A549 (cell line): ENCODE measurements at regions not wholly inside any gene's neighbourhood (a gene's known extent, or its start where the extent isn't known, plus 50 kb on each side); places are given as distances from the start of the nearest gene placed in this dataset.
A peak's percentile ranks its signal among the peaks of the same experiment; 100 is the strongest.

Source experiments
- ATAC-seq, 2 experiments: fragments of 200-7000 bp in 1 of 2; fragments of >200 bp in 1 of 2; cut with Nextera tagmentation in 1 of 2; cut with Tn5 transposase in 1 of 2; 3 replicates each; pipeline versions ENCODE4 v1.8.0 to v1.9.1; 2018 to 2020; ENCODE audit warnings: mild to moderate bottlenecking in 1 of 2, moderate library complexity in 1 of 2
- CTCF ChIA-PET: fragments of 300-600 bp; sonication (Branson Sonifier 250); formaldehyde crosslinking; extraction: SDS; loops from one replicate; lab custom pipeline; 2021; ENCODE audit warnings: antibody characterized with exemption, inconsistent platforms; lab: Yijun Ruan, JAX
- POLR2A ChIA-PET: fragments of 350-600 bp; formaldehyde crosslinking; extraction: SDS; loops from one replicate; lab custom pipeline; 2021; ENCODE audit warnings: antibody characterized with exemption, inconsistent platforms; lab: Yijun Ruan, JAX
- DNase-seq, 2 experiments: peaks; one replicate each; pipeline versions ENCODE4 v3.0.0 to v3.0.0-alpha.2; 2011 to 2016; ENCODE audit warnings: low read depth in 1 of 2, low spot score in 1 of 2
- FAIRE-seq: peaks from 2 replicates; lab custom pipeline; 2011; peaks lifted over from hg19 to GRCh38; lab: Jason Lieb, UNC
- H3K27ac ChIP-seq, 2 experiments: fragments of >200 bp; sonication (Bioruptor Twin); formaldehyde crosslinking; 3 replicates each; pipeline ENCODE4 v1.5.1; 2016 to 2017
- H3K4me1 ChIP-seq: fragments of >200 bp; sonication (Bioruptor Twin); formaldehyde crosslinking; 3 replicates; pipeline ENCODE4 v1.6.1; 2016
- H3K4me2 ChIP-seq: fragments of >200 bp; sonication (Bioruptor Twin); formaldehyde crosslinking; 3 replicates; pipeline ENCODE4 v1.6.1; 2016
- H3K4me3 ChIP-seq: fragments of >200 bp; sonication (Bioruptor Twin); formaldehyde crosslinking; 3 replicates; pipeline ENCODE4 v1.5.1; 2016
- H3K9me3 ChIP-seq: fragments of >200 bp; sonication (Bioruptor Twin); formaldehyde crosslinking; 3 replicates; pipeline ENCODE4 v1.6.1; 2016
- CBX2 ChIP-seq: fragments of 200-600 bp; sonication (generic); IDR thresholded peaks from 2 replicates; pipeline ENCODE4 v1.6.1; 2016; ENCODE audit warnings: low read depth, mild to moderate bottlenecking, borderline replicate concordance
- CBX8 ChIP-seq: fragments of 200-600 bp; sonication (generic); IDR thresholded peaks from 2 replicates; pipeline ENCODE4 v1.6.1; 2016
- CEBPB ChIP-seq, 2 experiments: fragments of >200 bp in 1 of 2; sonication (Bioruptor Twin) in 1 of 2; formaldehyde crosslinking in 1 of 2; IDR thresholded peaks; 2 replicates each; pipeline ENCODE4 v1.6.1; 2012 to 2016
- EHF ChIP-seq: fragments of 250-450 bp; sonication (Bioruptor Pico); IDR thresholded peaks from 2 replicates; pipeline ENCODE4 v1.5.0; 2020; ENCODE audit warnings: mild to moderate bottlenecking
- EP300 ChIP-seq, 2 experiments: fragments of >200 bp; sonication (Bioruptor Twin); formaldehyde crosslinking; IDR thresholded peaks; 2 replicates in 1 of 2; 3 replicates in 1 of 2; pipeline ENCODE4 v1.6.1; 2016 to 2017
- ESRRA ChIP-seq: fragments of 150-350 bp; IDR thresholded peaks from 2 replicates; pipeline ENCODE4 v1.6.1; 2014; ENCODE audit warnings: mild to moderate bottlenecking, low read length, borderline replicate concordance
- GATA3 ChIP-seq: IDR thresholded peaks from 2 replicates; pipeline ENCODE4 v1.6.1; 2012; ENCODE audit warnings: borderline replicate concordance
- HEYL ChIP-seq: fragments of 250-450 bp; sonication (Bioruptor Pico); IDR thresholded peaks from 2 replicates; pipeline ENCODE4 v1.8.0; 2021; ENCODE audit warnings: mild to moderate bottlenecking, moderate library complexity
- HOXA7 ChIP-seq: fragments of 250-450 bp; sonication (Bioruptor Pico); IDR thresholded peaks from 2 replicates; pipeline ENCODE4 v1.5.0; 2020; ENCODE audit warnings: mild to moderate bottlenecking, moderate library complexity
- JUN ChIP-seq, 2 experiments: fragments of >200 bp; sonication (Bioruptor Twin); formaldehyde crosslinking; IDR thresholded peaks; 2 replicates in 1 of 2; 3 replicates in 1 of 2; pipeline ENCODE4 v1.6.1; 2016 to 2017
- KDM5A ChIP-seq: fragments of 200-600 bp; sonication (generic); IDR thresholded peaks from 2 replicates; pipeline ENCODE4 v1.6.1; 2016; ENCODE audit warnings: antibody characterized with exemption, mild to moderate bottlenecking
- NFE2L2 ChIP-seq: fragments of 150-350 bp; conservative IDR thresholded peaks from 2 replicates; pipeline ENCODE4 v1.6.1; 2014; ENCODE audit warnings: low read length
- NPAS2 ChIP-seq: fragments of 250-450 bp; sonication (Bioruptor Pico); IDR thresholded peaks from 2 replicates; pipeline ENCODE4 v1.8.0; 2022; ENCODE audit warnings: mild to moderate bottlenecking, moderate library complexity, borderline replicate concordance
- NR3C1 ChIP-seq: fragments of >200 bp; sonication (Bioruptor Twin); formaldehyde crosslinking; IDR thresholded peaks from 3 replicates; pipeline ENCODE4 v1.6.1; 2017
- PHF8 ChIP-seq: fragments of 200-600 bp; sonication (generic); IDR thresholded peaks from 2 replicates; pipeline ENCODE4 v1.6.1; 2016; ENCODE audit warnings: low read depth, mild to moderate bottlenecking, antibody characterized with exemption, moderate library complexity, borderline replicate concordance
- RAD21 ChIP-seq, 2 experiments: fragments of >200 bp in 1 of 2; sonication (Bioruptor Twin) in 1 of 2; formaldehyde crosslinking in 1 of 2; IDR thresholded peaks in 1 of 2; conservative IDR thresholded peaks in 1 of 2; 2 replicates in 1 of 2; 3 replicates in 1 of 2; pipeline ENCODE4 v1.6.1; 2012 to 2018; ENCODE audit warnings: inconsistent platforms in 1 of 2
- RARB ChIP-seq: fragments of 250-450 bp; sonication (Bioruptor Pico); IDR thresholded peaks from 2 replicates; pipeline ENCODE4 v1.8.0; 2021; ENCODE audit warnings: mild to moderate bottlenecking, moderate library complexity
- RNF2 ChIP-seq: fragments of 200-600 bp; sonication (generic); IDR thresholded peaks from 2 replicates; pipeline ENCODE4 v1.6.1; 2016; ENCODE audit warnings: low read depth, mild to moderate bottlenecking, antibody characterized with exemption, moderate library complexity, borderline replicate concordance
- SMC3 ChIP-seq: fragments of >200 bp; sonication (Bioruptor Twin); formaldehyde crosslinking; IDR thresholded peaks from 3 replicates; pipeline ENCODE4 v1.6.1; 2018; ENCODE audit warnings: inconsistent platforms
- ZNF302 ChIP-seq: fragments of 250-450 bp; sonication (Bioruptor Pico); IDR thresholded peaks from 2 replicates; pipeline ENCODE4 v1.9.0; 2021; ENCODE audit warnings: inconsistent platforms, mild to moderate bottlenecking, moderate library complexity
- WGBS: methylation state at CpG from one replicate; pipeline ENCODE4 v1.1.6; 2017; ENCODE audit errors: missing lambda C conversion rate; 5-methylcytosine and 5-hydroxymethylcytosine counted together
- TF ChIP-seq, protein P1 (sequence below): IDR thresholded peaks from 2 replicates; pipeline ENCODE4 v1.6.1; 2012
- TF ChIP-seq, protein P2 (sequence below): fragments of >200 bp; sonication (Bioruptor Twin); formaldehyde crosslinking; IDR thresholded peaks from 3 replicates; pipeline ENCODE4 v1.5.1; 2016
- TF ChIP-seq, protein P3 (sequence below): fragments of 450-650 bp; IDR thresholded peaks from 2 replicates; pipeline ENCODE4 v1.6.1; 2014; ENCODE audit warnings: antibody characterized with exemption
- TF ChIP-seq, protein P4 (sequence below): fragments of 250-450 bp; sonication (Bioruptor Pico); IDR thresholded peaks from 2 replicates; pipeline ENCODE4 v1.5.0; 2020; ENCODE audit warnings: low read depth, mild to moderate bottlenecking, moderate library complexity
- TF ChIP-seq, protein P5 (sequence below): fragments of 250-450 bp; sonication (Bioruptor Pico); IDR thresholded peaks from 2 replicates; pipeline ENCODE4 v1.5.0; 2021; ENCODE audit warnings: mild to moderate bottlenecking, moderate library complexity, borderline replicate concordance
- TF ChIP-seq, protein P6 (sequence below): fragments of >200 bp; sonication (Bioruptor Twin); formaldehyde crosslinking; IDR thresholded peaks from 3 replicates; pipeline ENCODE4 v1.6.1; 2016
- TF ChIP-seq, protein P7 (sequence below): fragments of >200 bp; sonication (Bioruptor Twin); formaldehyde crosslinking; IDR thresholded peaks from 2 replicates; pipeline ENCODE4 v1.6.1; 2016

DNA sequence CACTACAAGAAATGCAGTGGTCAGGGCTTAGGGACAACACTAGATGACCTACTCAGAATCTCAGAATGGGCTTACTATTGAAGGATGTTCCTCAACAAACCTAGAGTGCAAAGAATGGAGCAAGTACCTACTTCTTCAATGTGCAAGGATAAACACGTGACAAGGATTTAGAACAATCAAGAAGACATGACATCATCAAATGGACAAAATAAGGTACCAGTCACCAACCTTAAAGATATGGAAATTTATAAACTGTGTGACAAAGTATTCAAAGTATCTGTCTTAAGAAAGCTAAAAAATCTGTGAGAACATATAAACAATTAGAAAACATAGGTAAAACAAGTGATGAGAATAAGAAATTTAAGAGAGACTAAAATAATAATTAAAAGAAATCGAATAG is 656.1 kb downstream of the ZWINT start:
- 3% methylated on average over 2 of the region's 2 CpGs for WGBS
- POLR2A ChIA-PET, result no interaction called here
- H3K27ac ChIP-seq, result no peak overlapping the region
- CTCF ChIA-PET, result no interaction called here
- FAIRE-seq (no peak), DNase-seq (no peak), ATAC-seq (no peak)
- TF ChIP-seq, protein P1, sequence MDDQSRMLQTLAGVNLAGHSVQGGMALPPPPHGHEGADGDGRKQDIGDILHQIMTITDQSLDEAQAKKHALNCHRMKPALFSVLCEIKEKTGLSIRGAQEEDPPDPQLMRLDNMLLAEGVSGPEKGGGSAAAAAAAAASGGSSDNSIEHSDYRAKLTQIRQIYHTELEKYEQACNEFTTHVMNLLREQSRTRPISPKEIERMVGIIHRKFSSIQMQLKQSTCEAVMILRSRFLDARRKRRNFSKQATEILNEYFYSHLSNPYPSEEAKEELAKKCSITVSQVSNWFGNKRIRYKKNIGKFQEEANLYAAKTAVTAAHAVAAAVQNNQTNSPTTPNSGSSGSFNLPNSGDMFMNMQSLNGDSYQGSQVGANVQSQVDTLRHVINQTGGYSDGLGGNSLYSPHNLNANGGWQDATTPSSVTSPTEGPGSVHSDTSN, result no peak
- TF ChIP-seq KDM5A (no peak), PHF8 (no peak), NPAS2 (CRISPR knock-in tag) (no peak), NFE2L2 (no peak), CBX8 (no peak), EP300 (IDR thresholded peaks at IDR 0.05) (no peak)
- no peak overlapping the region for H3K4me3 ChIP-seq
- no peak overlapping the region for H3K4me2 ChIP-seq
- no peaks in the 10 kb centered on the region for H3K9me3 ChIP-seq
- no peaks in the 10 kb centered on the region for H3K4me1 ChIP-seq

DNA sequence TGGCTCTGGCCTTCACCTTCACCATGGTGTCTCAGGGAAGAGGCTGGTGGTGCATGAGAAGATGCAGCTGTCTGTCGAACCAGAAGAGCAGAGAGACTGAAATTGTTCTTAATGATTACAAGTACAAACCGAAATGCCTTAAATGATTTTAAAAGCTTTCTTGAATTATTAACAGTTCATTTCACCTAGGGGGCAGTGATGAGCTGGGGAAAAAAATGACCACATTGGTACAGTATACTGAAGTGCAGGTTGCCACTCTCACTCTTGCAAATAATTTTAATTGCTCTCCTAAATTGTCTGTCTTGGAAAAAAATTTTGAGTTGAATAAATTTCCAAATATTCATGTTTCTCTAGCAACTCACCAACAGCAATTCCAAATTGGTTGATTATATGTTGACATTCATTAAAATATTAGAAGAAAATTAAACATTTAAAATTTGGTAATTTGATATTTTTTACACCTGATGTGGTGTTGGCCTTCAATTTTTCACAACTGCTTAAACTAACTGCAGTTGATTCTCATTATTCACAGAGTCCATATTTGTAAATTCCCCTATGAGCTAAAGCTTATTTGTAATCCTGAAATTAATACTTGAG is 692.6 kb downstream of the ZWINT start:
- Histone ChIP-seq H3K4me1 (no peaks in the 10 kb centered on the region), H3K27ac (no peak overlapping the region), H3K9me3 (no peaks in the 10 kb centered on the region), H3K4me2 (no peak overlapping the region), H3K4me3 (no peak overlapping the region)
- FAIRE-seq (no peak), DNase-seq (peak in 1 of 2 experiments; percentile 29), ATAC-seq (peak in 1 of 2 experiments; percentile 34; a peak in 1 of 6 replicates)
- ChIA-PET POLR2A (no interaction called here), CTCF (interaction anchor here (0.6 kb wide), 1 partner anchor 175 kb away, joined by 4 read pairs; no protein-coding TSS in a partner anchor)
- TF ChIP-seq RAD21 (conservative IDR thresholded peaks at IDR 0.05 in 1 of 2, IDR thresholded peaks at IDR 0.05 in 1 of 2) (peak in 1 of 2 experiments; percentile 30; a peak in 3 of 5 replicates), HOXA7 (no peak)
- TF ChIP-seq, protein P2, sequence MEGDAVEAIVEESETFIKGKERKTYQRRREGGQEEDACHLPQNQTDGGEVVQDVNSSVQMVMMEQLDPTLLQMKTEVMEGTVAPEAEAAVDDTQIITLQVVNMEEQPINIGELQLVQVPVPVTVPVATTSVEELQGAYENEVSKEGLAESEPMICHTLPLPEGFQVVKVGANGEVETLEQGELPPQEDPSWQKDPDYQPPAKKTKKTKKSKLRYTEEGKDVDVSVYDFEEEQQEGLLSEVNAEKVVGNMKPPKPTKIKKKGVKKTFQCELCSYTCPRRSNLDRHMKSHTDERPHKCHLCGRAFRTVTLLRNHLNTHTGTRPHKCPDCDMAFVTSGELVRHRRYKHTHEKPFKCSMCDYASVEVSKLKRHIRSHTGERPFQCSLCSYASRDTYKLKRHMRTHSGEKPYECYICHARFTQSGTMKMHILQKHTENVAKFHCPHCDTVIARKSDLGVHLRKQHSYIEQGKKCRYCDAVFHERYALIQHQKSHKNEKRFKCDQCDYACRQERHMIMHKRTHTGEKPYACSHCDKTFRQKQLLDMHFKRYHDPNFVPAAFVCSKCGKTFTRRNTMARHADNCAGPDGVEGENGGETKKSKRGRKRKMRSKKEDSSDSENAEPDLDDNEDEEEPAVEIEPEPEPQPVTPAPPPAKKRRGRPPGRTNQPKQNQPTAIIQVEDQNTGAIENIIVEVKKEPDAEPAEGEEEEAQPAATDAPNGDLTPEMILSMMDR, result peak; percentile 21; the same call in 2 of the 3 replicates
- 15% methylated on average over 2 of the region's 2 CpGs for WGBS

DNA sequence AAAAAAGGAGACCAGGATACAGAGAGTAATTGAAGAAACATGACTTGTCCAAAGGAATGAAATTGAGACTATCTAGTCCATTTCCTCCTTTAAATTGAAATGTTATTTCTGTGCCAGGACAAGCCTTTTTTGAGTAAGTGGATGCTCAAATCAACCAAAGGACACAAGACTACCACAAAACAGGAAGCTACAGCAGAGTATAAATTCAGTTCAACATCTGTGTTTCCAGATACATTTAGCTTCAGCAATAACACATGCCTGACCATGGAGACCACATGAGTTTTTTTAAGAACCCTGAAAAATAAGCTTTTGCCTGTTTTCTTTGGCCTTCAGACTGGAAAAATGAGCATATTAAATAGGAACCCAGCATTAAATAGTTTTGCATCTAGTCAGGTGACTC is 707.5 kb downstream of the ZWINT start:
- H3K4me3 ChIP-seq, result no peak overlapping the region
- DNase-seq (no peak), FAIRE-seq (no peak), ATAC-seq (no peak)
- no peak overlapping the region for H3K4me2 ChIP-seq
- no peaks in the 10 kb centered on the region for H3K9me3 ChIP-seq
- CTCF ChIA-PET, result interaction anchor here (0.7 kb wide), 1 partner anchor 24 kb away, joined by 3 read pairs; no protein-coding TSS in a partner anchor
- POLR2A ChIA-PET, result no interaction called here
- no peaks in the 10 kb centered on the region for H3K4me1 ChIP-seq
- H3K27ac ChIP-seq, result no peak overlapping the region
- TF ChIP-seq PHF8, result no peak
- TF ChIP-seq, protein P3, sequence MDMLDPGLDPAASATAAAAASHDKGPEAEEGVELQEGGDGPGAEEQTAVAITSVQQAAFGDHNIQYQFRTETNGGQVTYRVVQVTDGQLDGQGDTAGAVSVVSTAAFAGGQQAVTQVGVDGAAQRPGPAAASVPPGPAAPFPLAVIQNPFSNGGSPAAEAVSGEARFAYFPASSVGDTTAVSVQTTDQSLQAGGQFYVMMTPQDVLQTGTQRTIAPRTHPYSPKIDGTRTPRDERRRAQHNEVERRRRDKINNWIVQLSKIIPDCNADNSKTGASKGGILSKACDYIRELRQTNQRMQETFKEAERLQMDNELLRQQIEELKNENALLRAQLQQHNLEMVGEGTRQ, result no peak
- TF ChIP-seq, protein P4, sequence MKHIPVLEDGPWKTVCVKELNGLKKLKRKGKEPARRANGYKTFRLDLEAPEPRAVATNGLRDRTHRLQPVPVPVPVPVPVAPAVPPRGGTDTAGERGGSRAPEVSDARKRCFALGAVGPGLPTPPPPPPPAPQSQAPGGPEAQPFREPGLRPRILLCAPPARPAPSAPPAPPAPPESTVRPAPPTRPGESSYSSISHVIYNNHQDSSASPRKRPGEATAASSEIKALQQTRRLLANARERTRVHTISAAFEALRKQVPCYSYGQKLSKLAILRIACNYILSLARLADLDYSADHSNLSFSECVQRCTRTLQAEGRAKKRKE, result no peak
- TF ChIP-seq RNF2, result no peak
- TF ChIP-seq SMC3, result no peak
- TF ChIP-seq HEYL, result no peak
- TF ChIP-seq NR3C1, result no peak
- no peak for TF ChIP-seq CBX2
- TF ChIP-seq, protein P5, sequence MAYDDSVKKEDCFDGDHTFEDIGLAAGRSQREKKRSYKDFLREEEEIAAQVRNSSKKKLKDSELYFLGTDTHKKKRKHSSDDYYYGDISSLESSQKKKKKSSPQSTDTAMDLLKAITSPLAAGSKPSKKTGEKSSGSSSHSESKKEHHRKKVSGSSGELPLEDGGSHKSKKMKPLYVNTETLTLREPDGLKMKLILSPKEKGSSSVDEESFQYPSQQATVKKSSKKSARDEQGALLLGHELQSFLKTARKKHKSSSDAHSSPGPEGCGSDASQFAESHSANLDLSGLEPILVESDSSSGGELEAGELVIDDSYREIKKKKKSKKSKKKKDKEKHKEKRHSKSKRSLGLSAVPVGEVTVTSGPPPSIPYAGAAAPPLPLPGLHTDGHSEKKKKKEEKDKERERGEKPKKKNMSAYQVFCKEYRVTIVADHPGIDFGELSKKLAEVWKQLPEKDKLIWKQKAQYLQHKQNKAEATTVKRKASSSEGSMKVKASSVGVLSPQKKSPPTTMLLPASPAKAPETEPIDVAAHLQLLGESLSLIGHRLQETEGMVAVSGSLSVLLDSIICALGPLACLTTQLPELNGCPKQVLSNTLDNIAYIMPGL, result no peak
- TF ChIP-seq GATA3, result no peak
- no peak for TF ChIP-seq RARB (CRISPR knock-in tag)
- no peak for TF ChIP-seq JUN (IDR thresholded peaks at IDR 0.05)
- no peak for TF ChIP-seq ESRRA
- TF ChIP-seq, protein P6, sequence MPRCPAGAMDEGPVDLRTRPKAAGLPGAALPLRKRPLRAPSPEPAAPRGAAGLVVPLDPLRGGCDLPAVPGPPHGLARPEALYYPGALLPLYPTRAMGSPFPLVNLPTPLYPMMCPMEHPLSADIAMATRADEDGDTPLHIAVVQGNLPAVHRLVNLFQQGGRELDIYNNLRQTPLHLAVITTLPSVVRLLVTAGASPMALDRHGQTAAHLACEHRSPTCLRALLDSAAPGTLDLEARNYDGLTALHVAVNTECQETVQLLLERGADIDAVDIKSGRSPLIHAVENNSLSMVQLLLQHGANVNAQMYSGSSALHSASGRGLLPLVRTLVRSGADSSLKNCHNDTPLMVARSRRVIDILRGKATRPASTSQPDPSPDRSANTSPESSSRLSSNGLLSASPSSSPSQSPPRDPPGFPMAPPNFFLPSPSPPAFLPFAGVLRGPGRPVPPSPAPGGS, result no peak
- TF ChIP-seq CEBPB (IDR thresholded peaks at IDR 0.05), result no peak
- no peak for TF ChIP-seq ZNF302 (CRISPR knock-in tag)
- no peak for TF ChIP-seq EHF (CRISPR knock-in tag)
- TF ChIP-seq, protein P7, sequence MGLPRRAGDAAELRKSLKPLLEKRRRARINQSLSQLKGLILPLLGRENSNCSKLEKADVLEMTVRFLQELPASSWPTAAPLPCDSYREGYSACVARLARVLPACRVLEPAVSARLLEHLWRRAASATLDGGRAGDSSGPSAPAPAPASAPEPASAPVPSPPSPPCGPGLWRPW, result no peak
